Fibroblast of skin of abdomen (primary cell): ENCODE measurements at regions not wholly inside any gene's neighbourhood (a gene's known extent, or its start where the extent isn't known, plus 50 kb on each side); places are given as distances from the start of the nearest gene placed in this dataset.
"Not testable (repeated sequence)": the region's sequence is repeated elsewhere in the genome, so short reads cannot be mapped to it uniquely, and the experiment has no call there.

ENCODE experiments used
- DNase-seq: peaks from one replicate; pipeline ENCODE4 v3.0.0-alpha.2; 2013

GRCh38 chr2:144004742-144005141 lies 515.2 kb downstream of the ZEB2 start:
- no peak for DNase-seq

GRCh38 chr2:144003460-144004075 lies 516.4 kb downstream of the ZEB2 start:
- no peak for DNase-seq

- no peak for DNase-seq
Measured at GRCh38 chr2:143996974-143997373, 522.9 kb downstream of the ZEB2 start.

- no peak for DNase-seq
Measured at GRCh38 chr2:143994961-143995360, 525.0 kb downstream of the ZEB2 start.

- not testable (repeated sequence) for DNase-seq
Measured at GRCh38 chr2:143991596-143991995, 528.3 kb downstream of the ZEB2 start.

- no peak for DNase-seq
Measured at GRCh38 chr2:143988082-143988481, 531.8 kb downstream of the ZEB2 start.

GRCh38 chr2:143981428-143981827 lies 538.5 kb downstream of the ZEB2 start:
- DNase-seq, result no peak

GRCh38 chr2:143977356-143977755 lies 542.6 kb downstream of the ZEB2 start:
- no peak for DNase-seq

GRCh38 chr2:143975216-143975615 lies 544.7 kb downstream of the ZEB2 start:
- no peak for DNase-seq

GRCh38 chr2:143974262-143974661 lies 545.7 kb downstream of the ZEB2 start:
- peak; percentile 51 for DNase-seq

GRCh38 chr2:143968860-143969259 lies 551.1 kb downstream of the ZEB2 start:
- no peak for DNase-seq

GRCh38 chr2:143968360-143968759 lies 551.6 kb downstream of the ZEB2 start:
- DNase-seq, result no peak

GRCh38 chr2:143965493-143966164 lies 554.3 kb downstream of the ZEB2 start:
- no peak for DNase-seq

- DNase-seq, result no peak
Measured at GRCh38 chr2:143964891-143965290, 555.0 kb downstream of the ZEB2 start.

GRCh38 chr2:143960177-143960576 lies 559.7 kb downstream of the ZEB2 start:
- DNase-seq, result no peak

- DNase-seq, result no peak
Measured at GRCh38 chr2:143957321-143957720, 562.6 kb downstream of the ZEB2 start.

GRCh38 chr2:143955401-143956065 lies 564.4 kb downstream of the ZEB2 start:
- DNase-seq, result peak; percentile 86

- DNase-seq, result no peak
Measured at GRCh38 chr2:143954844-143955243, 565.1 kb downstream of the ZEB2 start.

GRCh38 chr2:143954186-143954585 lies 565.7 kb downstream of the ZEB2 start:
- peak; percentile 50 for DNase-seq

GRCh38 chr2:143953451-143954030 lies 566.4 kb downstream of the ZEB2 start:
- DNase-seq, result no peak

- DNase-seq, result no peak
Measured at GRCh38 chr2:143952536-143952935, 567.4 kb downstream of the ZEB2 start.

- no peak for DNase-seq
Measured at GRCh38 chr2:143950704-143951103, 569.2 kb downstream of the ZEB2 start.

- DNase-seq, result peak; percentile 35
Measured at GRCh38 chr2:143949121-143949848, 570.6 kb downstream of the ZEB2 start.
